SHP77 treated with DMSO at 0.1 percent for 48 hours (cell line): ENCODE measurements at regions not wholly inside any gene's neighbourhood (a gene's known extent, or its start where the extent isn't known, plus 50 kb on each side); places are given as distances from the start of the nearest gene placed in this dataset.
A peak's percentile ranks its signal among the peaks of the same experiment; 100 is the strongest.

Experiments used
- DNase-seq: peaks from one replicate; lab custom pipeline; 2025; lab: John Stamatoyannopoulos, UW

GRCh38 chr6:99868074-99868702 lies 125.8 kb downstream of the MCHR2 start:
- DNase-seq: peak; percentile 23
